Activated CD8-positive, alpha-beta memory T cell treated with anti-CD3 and anti-CD28 coated beads, Interleukin-2, amount 50 U/mL, for 4 hours (primary cell): ENCODE measurements at regions not wholly inside any gene's neighbourhood (a gene's known extent, or its start where the extent isn't known, plus 50 kb on each side); places are given as distances from the start of the nearest gene placed in this dataset.

Source experiments
- DNase-seq: peaks from one replicate; pipeline ENCODE4 v3.0.0-alpha.2; 2020

GRCh38 chrX:11953615-11954014 lies 184.7 kb upstream of the FRMPD4 start:
- DNase-seq: no peak

- no peak for DNase-seq
Measured at GRCh38 chrX:11954176-11954575, 184.1 kb upstream of the FRMPD4 start.

DNA sequence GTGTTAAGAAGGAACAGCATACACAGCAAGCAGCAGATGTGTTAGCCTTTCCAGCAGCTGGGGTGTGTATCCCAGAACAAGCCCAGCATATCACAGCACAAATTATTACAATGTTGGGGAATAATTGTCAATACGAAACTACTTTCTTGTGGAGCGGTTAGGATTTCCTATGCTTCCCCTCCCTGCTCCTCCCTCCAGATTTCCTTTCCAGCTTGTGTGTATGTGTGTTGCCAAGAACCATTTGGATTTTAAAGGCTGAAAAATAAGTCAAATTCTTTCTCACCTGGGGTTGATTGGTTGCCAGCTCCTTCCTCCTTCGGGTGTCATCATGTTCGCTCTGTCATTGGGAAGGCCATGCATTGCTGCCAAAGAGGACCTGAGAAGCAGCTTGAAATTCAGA lies 178.2 kb upstream of the FRMPD4 start:
- DNase-seq: no peak

- no peak for DNase-seq
Measured at GRCh38 chrX:11965436-11965835, 172.8 kb upstream of the FRMPD4 start.

DNA sequence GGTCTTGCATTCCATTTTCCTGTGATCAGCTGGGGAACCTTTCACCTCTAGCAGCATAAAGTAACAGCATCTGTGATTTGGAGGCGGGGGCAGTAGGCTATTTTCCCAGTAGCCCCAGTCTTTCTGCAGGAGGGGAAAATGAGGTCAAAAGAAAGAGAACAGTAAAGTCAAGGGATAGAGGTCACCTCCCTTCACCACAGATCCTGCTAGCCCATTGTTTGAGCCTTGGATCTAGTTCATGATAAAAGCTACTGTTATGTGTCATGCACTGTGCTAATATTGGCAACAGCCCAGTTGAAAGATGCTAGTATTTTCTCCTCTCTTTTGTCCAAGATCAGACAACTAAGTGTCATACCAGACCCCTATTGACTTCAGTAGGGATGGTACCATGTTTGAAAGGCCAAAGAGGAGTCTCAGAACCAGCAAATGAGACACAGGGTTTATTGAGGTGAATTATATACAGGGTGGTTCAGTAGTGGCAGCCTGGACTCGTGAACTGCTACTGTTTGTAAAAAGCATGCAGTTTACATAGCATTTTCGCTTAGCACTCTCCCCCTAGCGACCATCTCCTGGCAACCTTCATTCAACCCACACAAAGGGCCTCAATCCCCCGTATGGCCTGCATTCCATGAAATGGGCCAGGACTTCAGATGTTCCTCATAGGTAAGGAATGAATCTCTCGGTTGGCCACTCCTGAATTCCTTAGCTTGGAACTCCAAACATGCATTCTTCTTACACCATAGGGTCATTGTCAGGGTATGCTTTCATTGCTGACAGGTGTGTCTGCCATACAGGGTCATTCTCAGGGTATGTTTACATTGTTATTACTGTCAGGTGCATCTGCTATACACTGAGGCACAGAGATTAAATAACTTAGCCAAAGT lies 170.0 kb upstream of the FRMPD4 start:
- DNase-seq: no peak

DNA sequence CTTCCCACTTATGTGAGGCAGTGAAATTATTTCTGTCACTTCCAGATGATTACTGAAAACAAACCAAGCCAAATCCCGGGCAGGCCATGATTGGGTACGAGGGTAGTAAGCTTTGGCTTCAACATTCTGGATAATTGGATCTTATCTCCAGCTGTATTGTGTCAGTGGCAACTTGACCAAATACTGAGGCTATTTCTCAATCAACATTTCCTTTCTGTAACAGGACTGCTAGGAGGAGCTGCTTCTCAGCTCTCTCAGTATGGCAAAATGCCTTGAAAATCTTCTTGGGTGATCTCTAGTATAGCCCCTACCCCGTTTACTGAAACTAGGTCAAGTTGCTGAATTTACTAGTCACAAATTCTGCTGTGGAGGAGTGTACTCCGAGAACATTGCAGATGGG lies 169.3 kb upstream of the FRMPD4 start:
- no peak for DNase-seq

DNA sequence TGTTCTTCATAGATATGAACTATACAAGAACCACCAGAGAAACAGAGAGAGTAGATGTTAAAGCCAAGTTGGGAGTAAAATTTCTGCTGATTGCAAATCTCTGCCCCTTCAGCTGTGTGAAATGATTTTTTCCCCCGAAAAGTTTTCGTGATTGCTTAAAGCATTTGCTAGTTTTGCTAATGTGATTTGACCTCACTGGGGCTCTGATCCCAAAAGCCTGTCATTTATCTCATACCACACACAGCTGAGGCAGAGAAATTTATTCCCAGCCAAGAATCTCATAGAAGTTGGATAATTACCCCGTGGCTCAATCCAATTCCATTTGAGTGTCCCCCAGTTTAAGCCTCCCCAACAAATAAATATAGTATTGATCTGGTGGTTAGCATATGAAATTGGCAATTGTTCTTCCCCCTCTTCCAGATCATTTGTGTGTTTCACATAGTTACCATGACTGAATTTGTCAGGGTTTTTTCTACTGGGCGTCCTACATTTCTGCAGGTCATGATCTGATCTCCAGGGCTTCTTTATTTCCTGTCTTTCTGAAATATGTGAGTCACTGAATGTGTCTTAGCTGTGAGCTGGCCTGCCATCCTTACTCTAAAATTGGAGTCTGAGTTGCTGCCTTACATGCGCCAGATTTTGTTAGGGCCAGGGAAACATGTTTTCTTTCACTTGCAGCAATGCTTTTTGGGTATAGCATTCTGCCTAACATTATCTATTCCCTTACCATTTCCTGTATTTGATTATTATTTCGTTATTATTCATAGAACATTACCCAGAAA lies 167.5 kb upstream of the FRMPD4 start:
- DNase-seq: no peak

DNA sequence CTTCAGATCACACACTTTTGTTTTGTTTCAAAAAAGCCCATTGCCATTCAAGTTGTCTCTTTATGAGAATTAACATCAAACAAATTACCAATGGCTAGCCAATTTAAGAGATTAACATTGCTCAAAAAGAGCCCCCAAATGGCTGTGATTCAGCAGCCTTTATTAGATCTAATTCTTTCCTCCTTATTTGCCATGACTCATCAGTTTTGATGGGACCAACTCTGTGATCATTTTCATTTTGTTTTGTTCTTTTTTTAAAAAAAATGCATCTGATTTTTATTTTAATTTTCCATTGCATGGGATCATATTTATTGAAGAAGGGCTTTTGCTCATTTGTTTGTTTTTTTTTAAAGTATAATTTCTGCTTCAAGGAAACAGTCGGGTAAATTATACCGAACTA lies 161.6 kb upstream of the FRMPD4 start:
- DNase-seq: no peak

DNA sequence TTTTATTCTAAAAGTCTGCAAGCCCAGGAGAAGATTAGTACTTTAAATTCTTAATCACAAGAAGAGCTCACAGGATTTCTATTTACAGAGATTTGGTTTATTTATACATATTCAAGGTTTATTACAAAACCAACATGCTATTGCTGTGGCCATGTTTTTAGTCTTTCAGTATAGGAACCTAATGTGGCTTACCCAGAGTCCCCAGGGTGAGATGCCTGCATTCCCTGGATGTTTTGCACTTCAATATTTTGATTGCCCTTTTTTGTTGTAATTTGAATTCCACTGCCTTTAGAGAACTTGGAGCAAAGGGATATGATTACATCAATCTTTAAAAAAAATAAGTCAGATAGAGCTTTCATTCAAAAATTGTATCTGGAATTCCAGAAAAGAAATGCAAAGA lies 146.0 kb upstream of the FRMPD4 start:
- DNase-seq: no peak

DNA sequence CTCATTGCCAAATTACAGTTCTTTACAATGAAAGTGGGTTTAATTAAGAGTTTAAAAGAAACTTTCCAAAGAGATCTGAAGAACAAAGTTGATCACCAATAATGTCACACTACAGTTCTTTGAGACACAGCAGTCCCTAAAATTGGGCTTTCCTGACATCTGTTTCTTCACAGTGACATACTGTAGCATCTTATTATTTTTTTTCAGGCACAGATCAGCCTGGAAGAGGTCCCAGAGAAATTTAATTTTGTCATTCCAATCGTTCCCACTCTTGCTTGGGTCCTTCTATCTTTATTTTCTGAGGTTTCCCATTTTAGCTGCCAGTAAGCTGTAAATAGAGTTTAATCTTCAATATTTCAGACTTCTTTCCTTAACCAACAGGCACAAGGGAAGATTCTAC lies 143.1 kb upstream of the FRMPD4 start:
- DNase-seq: no peak

DNA sequence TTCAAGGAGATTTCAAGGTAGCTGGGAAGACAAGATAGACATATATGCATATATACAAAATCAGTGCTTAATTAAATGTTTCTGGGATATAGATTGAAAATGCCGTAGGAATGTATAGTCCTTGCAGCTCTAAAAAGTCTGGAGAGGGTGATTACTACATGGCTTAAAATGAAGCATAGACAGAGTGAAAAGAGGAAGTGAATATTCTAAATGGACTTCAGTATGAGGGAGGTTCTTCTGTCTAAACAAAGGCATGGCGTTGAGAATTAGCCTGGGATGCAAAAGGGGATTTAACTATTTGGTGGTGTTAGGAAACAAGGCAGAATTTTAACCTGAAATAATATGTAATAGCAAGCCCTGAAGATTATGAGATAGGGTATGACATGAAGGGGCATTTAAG lies 141.5 kb upstream of the FRMPD4 start:
- DNase-seq: no peak

DNA sequence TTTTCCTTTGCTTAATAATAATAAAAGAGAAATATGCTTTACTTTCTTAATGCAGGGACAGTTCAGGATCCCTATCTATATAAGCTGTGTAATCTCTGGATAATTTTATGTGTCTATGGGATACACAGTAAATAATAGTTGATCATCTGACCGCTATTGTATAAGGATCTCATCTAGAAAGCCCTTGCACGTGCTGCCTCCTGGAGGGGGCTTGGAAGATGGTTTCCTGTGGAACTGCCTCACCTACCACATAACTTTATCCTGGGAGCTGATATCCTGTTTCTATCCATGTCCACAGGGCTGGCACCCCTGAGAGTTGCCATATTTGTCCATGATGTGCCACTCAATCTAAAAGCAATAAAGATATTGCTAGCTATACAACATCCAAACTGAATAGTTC lies 139.3 kb upstream of the FRMPD4 start:
- DNase-seq: no peak

GRCh38 chrX:12002876-12003275 lies 135.4 kb upstream of the FRMPD4 start:
- DNase-seq: no peak

DNA sequence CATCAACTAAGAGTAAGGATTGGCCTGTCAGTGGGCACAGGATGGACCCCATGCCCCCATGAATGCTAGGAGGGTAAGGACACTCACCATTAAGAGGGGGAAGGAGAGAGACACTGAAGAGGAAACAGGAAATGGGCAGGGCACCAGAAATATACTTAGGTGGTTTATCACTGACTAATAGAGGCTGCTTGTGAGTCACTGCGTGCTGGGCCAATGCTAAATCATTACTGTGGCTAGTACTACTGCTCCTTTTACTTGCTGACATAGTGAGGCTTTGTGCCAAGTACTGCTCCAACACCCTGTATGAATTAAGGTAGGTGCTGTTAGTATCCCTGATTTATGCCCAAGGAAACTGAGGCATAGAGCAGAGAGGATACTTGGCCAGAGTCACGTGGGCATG lies 130.4 kb upstream of the FRMPD4 start:
- DNase-seq: no peak

GRCh38 chrX:12010436-12010835 lies 127.8 kb upstream of the FRMPD4 start:
- DNase-seq: no peak

GRCh38 chrX:12011075-12011474 lies 127.2 kb upstream of the FRMPD4 start:
- no peak for DNase-seq

GRCh38 chrX:12013211-12013618 lies 125.1 kb upstream of the FRMPD4 start:
- no peak for DNase-seq

DNA sequence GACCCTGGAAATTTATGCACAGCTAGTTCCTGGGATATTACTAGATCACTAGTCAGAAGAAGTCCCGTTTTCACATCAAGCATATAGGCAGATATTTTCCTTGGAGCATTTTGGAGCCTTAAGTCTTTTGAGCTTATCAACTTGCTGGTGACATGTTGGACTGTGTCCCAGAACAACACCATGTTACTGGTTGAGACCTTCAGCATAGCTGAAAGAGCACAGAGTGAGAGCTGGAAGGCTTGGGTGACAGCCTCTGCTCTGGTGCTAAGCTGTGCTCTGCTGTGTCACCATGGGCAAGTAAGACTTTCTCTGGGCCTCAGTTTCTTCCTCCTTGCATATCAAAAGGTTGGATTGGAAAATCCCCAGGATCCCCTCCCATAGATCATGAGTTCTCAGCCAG lies 116.6 kb upstream of the FRMPD4 start:
- DNase-seq: no peak

DNA sequence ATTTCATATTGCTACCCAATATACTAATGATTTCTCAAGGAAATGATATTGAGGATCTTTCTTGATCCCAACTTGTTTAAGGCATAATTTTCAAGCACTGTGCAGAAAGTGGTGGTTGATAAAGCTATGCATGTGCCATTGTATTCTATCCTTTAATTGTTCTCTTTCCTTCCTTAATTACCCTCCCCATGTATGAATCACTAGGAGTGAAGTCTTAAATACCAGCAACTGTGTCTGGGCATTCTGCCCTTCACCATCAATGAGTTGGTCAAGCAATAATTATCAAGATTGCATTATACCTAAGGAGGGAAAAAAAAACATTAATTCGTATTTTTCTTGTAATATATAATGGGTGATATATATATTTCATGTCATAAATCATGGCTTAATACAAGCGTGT lies 111.8 kb upstream of the FRMPD4 start:
- no peak for DNase-seq

GRCh38 chrX:12032082-12032481 lies 106.2 kb upstream of the FRMPD4 start:
- DNase-seq: no peak

DNA sequence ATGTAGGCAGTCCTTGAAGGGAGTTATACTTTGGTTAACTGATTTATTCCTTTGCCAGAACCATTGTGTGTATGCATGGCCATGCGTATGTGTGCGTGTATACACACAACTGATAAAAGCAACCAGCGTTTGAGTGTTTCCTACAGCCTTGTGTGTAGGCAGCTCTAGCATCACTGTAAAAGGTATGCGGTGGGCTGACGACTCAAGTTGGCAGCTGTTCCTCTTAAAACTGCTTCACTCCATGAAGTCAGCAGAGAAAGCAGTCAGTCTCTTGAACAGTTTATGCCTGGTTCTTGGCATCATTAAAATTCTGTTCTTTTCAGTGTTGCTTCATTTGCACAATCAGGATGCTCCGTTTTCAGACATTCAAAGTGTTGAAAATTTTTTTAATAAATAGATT lies 103.5 kb upstream of the FRMPD4 start:
- no peak for DNase-seq

- no peak for DNase-seq
Measured at GRCh38 chrX:12042615-12043014, 95.7 kb upstream of the FRMPD4 start.

GRCh38 chrX:12052109-12052508 lies 86.2 kb upstream of the FRMPD4 start:
- no peak for DNase-seq

GRCh38 chrX:12058087-12058486 lies 80.2 kb upstream of the FRMPD4 start:
- no peak for DNase-seq
